HFF-Myc (cell line): ENCODE measurements at regions not wholly inside any gene's neighbourhood (a gene's known extent, or its start where the extent isn't known, plus 50 kb on each side); places are given as distances from the start of the nearest gene placed in this dataset.

Experiments
- DNase-seq: peaks from one replicate; pipeline ENCODE4 v3.0.0-alpha.2; 2011; ENCODE audit warnings: low read depth; ENCODE audit errors: extremely low read depth
- H3K4me3 ChIP-seq: replicated peaks from 2 replicates; pipeline ENCODE4 v1.5.1; 2011; ENCODE audit warnings: low read depth, mild to moderate bottlenecking, control low read depth, low read length
- TF ChIP-seq, protein P1 (sequence below): IDR thresholded peaks from 2 replicates; pipeline ENCODE4 v1.5.1; 2012; ENCODE audit warnings: mild to moderate bottlenecking, low read depth, low read length, control low read depth; ENCODE audit errors: missing control alignments

DNA sequence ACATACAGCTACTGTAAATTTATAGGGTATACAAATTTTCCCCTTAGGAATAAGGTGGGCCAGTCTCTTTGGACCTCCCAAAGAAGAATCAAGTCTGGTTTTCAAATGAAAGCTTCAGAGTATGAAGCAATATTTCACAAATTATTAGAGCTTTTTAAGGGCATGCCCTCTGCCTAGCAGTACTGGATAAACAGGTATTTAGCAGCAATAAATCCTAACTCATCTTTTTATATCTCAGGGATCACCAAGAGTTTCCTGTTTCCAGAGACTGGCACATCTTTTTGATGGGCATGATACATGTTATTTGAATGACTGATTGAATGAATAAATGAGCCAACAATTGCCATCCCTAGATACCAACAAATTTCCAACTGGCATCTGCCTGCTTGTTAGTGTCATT is 190.4 kb downstream of the NRIP1 start:
- no peak for DNase-seq
- TF ChIP-seq, protein P1, sequence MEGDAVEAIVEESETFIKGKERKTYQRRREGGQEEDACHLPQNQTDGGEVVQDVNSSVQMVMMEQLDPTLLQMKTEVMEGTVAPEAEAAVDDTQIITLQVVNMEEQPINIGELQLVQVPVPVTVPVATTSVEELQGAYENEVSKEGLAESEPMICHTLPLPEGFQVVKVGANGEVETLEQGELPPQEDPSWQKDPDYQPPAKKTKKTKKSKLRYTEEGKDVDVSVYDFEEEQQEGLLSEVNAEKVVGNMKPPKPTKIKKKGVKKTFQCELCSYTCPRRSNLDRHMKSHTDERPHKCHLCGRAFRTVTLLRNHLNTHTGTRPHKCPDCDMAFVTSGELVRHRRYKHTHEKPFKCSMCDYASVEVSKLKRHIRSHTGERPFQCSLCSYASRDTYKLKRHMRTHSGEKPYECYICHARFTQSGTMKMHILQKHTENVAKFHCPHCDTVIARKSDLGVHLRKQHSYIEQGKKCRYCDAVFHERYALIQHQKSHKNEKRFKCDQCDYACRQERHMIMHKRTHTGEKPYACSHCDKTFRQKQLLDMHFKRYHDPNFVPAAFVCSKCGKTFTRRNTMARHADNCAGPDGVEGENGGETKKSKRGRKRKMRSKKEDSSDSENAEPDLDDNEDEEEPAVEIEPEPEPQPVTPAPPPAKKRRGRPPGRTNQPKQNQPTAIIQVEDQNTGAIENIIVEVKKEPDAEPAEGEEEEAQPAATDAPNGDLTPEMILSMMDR = no peak
- no peak overlapping the region for H3K4me3 ChIP-seq

DNA sequence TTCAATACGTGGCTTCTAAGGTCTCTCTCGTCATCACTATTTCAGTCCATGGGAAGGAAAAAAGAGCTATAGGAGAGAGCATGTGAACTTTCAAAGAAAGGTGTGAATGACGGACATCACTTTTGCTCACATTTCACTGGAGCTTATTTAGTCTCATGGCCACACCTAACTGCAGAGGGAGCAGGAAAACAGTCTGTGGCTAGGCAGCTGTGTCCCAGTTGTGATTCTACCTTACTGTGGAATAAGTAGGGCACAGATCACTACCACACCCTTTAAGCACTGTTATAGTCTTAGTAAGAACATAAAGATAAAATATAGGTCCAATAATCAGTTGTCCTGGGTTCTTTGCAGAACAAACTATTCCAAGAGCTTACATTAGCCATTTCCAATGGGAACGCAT is 192.9 kb downstream of the NRIP1 start:
- H3K4me3 ChIP-seq = no peak overlapping the region
- TF ChIP-seq, protein P1 = no peak
- no peak for DNase-seq

DNA sequence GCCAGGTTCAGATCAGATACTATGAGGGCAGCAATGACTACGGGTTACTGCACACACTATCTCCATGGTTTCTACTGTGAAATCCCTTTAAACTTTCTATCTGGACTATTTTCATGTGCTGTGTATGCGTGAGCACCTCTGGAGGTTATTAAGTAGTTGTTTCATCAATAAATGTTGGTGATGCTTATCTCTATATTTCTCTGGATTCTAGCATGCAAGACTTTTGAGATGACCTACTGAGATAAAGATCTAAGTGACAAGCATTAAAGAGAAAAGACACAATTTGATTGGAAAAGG is 194.0 kb downstream of the NRIP1 start:
- no peak overlapping the region for H3K4me3 ChIP-seq
- no peak for DNase-seq
- TF ChIP-seq, protein P1 = no peak

DNA sequence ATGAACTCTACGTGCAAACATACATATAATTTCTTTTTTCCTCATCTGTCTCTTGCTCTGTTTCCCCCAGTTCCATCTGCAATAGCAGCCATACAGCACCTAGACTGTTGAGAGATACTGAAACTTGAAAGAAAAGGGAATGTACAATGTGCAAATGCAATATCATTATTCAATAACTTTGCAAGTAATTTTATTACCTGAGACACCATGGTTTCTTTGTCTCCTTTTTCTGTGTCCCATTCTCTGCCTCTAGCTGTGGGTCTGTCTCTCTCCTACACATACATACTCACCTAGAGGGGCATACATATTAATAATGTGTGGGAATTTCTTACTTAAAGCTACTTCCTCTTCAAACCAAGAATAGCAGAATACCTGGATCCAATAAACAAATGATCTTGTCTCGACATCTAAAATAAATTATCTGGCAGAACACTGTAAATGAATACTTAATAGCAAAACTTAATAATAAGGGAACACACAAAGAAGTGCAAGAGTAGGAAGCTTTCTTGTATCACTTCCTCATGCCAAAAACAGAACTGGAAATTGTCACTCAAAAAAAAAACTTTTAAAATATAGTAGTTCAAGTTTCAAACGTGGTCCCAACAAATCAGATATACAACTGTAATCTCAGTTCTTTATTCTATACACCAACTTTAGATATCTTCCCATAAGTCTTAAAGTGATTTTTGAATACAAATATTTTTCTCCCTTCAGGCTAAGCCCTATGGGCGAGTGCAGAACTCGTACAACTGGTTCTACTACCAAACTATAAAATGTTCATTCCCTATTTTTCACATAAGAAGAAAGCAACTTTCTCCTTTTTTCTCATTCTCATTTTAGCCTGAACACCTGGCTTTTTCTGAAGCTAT is 194.6 kb downstream of the NRIP1 start:
- DNase-seq = no peak
- no peak overlapping the region for H3K4me3 ChIP-seq
- TF ChIP-seq, protein P1 = no peak

DNA sequence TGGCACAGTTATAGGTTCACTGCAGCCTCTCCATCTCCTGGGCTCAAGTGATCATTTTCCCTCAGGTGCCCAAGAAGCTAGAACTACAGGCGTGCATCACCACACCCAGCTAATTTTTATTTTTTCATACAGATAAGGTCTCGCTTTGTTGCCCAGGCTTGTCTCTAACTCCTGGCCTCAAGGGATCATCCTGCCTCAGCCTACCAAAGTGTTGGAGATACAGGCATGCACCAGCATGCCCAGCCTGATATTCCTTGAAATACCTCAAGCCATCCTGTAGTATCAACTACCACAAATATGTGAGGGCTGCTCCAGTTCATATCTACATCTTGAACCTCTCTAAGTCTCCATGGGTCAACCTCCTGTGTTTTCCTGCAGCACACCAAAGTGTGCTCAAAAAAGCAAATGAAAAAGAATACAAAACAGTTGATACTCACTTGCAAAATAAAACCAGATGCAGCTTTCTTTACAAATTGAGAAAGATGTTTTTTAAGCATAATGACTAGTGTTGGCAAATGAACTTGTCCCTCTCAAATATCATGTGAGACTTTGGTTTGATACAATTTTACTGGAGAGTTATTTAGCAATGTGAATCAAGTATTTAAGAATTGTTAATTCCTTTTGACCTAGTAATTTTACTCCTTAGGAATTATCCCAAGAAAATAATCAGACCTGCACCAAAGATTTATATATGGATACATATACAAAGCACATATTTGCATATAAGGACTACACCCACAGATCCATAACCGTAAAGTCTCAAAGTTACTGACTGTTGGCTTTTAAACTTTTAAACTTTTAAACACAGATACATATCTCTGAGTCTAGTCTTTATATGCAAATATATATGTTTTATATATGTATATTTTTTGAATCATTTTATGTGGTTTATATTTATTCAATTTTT is 197.7 kb downstream of the NRIP1 start:
- TF ChIP-seq, protein P1 = no peak
- no peak overlapping the region for H3K4me3 ChIP-seq
- DNase-seq = no peak

DNA sequence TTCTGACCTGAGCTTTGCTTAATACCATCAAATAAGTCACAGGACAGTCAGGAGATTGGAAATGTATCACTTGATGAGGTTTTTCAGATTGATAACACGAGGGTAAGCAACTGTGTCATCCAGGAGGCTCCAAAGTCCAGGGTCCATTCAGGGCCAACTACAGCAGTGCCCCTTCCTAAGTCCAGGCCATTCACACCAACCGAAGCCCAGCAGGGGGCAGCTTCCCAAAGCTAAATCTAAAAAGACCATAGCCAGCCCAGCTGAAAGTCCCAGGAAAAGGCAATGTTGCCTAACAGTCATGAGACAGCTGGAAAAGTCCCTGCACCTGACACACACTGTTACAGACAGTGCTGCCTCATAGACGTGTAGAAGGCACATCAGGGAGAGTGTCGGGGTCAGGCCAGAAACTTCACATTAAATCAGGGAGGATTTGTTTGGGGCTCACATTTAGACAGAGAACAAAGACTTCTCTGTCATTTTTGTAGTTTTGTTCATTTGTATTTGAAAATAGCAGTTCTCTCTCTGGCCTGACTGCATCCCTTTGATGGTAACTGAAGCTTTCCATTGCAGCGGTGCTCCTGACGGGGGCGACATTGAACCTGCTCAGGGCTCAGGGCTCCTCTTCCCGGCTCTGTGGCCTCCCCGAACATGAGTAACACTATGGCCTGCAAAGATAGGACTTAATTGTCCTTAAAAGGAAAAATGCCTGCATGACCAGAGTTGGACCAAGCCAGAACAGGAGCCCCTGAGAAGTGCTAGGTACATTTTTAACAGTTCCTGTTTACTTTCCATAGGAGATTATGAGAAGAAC is 200.4 kb downstream of the NRIP1 start:
- no peak for DNase-seq
- TF ChIP-seq, protein P1 = peak; percentile 61
- H3K4me3 ChIP-seq = no peak overlapping the region
